Activated CD4-positive, alpha-beta T cell treated with anti-CD3 and anti-CD28 coated beads, Interleukin-2, amount 50 U/mL, for 48 hours (primary cell): ENCODE measurements at regions not wholly inside any gene's neighbourhood (a gene's known extent, or its start where the extent isn't known, plus 50 kb on each side); places are given as distances from the start of the nearest gene placed in this dataset.

Experiments used
- DNase-seq, 2 experiments: peaks; one replicate each; pipeline ENCODE4 v3.0.0-alpha.2; 2020

DNA sequence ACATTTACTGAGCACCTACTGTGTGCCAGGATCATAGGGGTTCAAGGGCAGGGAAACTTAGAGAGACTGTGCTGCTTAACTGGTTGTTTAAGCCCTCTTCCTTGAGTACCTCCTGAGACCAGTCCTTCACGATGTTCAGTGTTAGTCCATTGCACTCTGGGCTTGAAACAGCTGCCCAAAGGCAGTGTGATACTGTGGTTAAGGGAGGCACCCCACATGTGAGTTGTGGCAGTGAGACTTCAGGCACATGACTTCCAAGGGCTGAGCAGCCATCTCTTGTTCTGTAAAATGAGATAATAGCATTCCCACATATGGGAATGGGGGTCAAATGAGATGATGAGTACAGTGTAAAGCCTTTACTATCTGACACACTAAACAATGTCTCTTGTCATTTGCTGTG is 75.1 kb downstream of the LINGO1 start:
- no peak for DNase-seq

DNA sequence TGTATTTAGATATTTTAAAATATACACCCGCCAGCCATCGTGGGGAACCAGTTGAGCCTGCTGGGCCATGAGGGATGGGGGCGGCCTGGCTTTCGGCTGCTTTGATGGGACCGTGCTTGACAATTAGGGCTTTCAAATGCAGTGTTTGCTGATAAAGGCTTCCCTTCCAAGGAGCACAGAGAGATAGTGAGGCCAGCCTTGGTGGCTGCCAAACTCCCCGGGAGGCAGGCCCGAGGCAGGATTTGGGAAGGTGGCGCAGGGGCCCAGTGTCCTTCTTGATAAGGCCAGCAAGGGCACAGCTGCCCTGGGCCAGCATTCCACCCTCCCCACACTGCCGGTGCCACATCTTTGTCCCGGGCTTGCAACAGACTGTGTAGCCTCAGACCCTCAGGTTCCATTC is 75.6 kb downstream of the LINGO1 start:
- no peak for DNase-seq

DNA sequence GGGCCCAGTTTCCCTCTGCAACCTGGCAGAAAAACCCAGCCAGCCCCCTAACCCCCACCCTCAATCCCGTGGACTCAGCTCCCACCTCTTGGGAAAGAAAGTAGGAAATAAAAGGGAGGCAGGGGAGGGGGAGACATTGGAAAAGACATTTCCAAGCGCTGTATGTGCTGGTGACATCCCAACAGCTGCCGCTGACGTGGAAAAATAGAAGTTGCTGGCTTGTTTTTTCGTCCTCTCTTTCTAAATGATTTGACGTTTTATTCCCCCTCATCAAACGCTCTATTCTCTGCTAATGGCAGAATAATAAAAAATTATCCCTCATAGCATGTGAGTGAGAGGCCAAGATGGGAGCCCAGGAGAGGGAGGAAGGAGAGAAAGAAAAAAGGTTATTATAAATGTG is 76.1 kb downstream of the LINGO1 start:
- no peak for DNase-seq

DNA sequence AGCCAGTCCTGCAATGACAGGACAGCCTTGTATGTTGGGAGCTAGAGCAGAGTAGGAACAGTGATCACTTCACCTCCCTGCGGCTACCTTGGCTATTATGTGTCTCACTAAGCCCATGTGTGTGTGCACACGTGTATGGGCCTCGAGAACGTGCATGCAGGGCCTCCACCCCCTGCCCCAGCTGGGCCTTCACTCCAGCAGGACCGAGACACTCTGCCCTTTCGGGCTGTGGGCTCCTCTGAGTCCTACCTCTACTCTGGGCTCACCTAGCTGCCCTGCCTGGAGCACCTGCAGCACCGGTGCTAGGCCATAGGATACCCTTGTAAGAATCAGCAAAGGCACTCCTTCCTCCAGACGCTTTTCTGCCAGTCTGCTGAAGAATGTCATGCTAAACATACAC is 77.5 kb downstream of the LINGO1 start:
- DNase-seq, result no peak

DNA sequence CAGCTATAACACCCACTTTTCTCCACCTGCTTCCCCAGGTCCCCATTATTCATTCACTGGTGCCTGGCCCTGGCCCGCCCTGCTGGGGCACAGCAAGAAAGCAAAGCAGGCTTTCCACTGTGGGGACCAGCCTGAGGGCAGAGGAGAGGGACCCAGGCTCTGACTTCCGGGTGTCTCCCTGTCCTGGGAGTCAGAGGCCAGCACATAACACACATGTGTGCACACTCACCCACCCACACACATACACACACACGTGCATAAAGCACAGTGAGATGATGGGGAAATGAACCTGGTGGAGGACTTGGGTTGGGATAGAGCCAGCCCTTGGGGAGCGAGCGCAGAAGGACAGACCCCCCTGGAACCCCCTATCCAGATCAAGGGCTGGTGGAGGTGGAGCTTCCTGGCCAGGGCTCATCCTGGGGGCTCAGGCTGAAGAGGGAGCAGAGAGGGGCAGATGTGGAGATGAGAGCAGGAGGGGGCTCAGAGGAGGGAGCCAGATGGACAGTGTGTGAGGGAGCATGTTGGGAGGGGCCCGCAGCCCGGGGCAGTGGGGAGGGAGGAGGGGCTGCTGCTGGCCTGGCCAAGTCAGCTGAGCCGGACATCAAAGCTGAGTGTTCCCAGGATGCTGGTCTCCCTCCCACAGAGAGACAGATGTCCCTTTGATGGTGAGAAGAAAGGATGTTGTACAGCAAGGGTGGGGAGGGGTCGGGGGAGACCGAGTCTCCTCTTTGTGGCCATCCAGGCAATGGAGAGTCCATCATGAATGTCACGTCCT is 78.2 kb downstream of the LINGO1 start:
- DNase-seq, result no peak

DNA sequence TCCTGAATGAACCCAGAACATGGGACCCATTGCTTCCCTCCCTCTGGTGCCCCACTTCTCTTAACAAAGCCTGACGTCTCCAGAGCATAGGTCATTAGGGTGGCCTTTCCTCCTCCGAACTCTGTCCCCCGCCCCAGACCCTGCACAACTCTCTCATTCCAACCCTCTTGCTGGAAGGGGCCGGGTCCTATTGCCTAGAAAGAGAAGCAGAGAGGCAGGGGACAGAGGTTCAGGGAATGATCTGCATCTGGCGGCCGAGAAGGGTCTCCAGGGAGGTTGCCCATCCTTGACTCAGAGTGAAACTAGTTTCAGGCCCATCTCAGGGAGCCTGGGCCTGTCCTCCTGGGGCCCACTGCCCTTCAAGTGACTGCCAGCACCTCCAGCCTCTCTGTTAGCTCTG is 79.0 kb downstream of the LINGO1 start:
- DNase-seq, result no peak

DNA sequence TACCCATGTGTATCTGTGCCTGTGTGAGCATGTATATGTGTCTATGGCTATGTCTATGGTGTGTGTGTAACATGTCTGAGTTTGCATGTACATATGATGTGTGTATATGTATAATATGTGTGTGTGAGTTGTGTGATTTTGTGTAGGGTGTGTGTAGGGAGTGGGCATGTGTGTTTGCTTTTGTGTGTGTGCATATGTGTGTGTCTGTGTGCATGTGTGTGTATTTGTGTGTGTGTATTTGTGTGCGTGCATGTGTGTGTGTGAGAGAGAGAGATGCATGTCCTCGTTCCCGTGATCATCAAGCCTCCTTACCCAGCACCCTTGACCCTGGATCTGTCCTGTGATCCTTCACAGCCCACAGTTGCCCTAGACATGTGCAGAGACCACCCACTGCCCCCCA is 79.5 kb downstream of the LINGO1 start:
- DNase-seq, result no peak

DNA sequence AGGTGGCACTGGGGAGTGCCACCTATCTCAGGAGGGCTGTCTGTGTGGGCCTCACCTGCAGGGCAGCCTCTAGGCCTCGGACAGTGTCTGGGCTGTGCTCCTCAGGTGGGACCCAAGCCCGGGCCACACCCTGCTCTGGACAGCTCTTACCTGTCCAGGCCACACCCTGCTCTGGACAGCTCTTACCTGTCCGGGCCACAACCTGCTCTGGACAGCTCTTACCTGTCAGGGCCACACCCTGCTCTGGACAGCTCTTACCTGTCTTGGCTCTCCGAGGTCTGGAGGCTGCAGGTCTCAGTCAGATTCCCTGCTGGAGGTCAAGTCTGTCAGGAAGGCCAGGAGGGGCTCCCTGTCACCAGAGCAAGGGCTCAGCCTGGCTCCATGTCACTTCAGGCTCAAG is 80.6 kb downstream of the LINGO1 start:
- no peak for DNase-seq

DNA sequence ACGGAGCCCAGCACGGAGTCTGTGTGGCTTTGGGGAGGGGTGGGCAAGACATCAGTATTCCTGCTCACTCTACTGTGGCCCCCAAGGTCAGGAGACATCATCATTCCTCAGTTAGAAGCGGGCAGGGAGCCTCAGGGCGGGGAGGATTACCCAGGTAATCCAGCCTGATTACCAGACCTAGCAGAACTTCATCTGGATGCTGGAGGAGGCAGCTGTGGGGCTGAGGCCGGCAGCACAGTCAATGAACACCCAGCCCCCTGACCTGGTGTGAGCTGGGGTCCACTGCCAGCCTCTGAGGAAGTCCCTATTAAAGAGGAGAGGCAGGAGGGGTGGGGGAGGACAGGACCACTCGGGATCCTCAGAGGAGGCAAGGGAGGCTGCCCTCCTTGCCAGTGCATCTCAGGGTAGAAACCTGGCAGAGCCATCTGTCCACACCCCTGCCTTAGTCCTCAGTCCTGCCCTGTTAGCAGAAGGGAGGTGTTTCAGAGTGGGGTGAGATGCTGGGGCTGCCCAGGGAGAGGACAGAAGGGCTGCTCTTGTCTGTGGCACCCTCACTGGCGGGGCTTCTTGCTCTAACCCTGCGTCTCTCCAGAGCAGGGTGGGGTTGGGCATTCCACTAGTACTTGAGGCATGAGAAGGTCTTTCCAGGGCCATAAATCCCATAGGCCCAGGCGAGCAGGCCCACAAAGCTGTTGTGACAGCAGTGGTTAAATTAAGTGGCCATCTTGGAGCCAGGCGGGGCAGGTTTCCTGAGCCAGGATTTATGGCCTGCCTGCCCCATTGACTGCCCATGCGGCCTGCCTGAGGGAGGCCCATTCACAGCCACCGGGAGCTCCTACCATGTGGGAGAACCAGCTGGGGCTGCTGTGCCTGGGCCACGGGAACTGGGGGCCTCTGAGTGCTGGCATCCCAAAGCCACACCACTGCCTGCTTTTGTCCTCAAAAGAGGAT is 82.1 kb downstream of the LINGO1 start:
- no peak for DNase-seq

DNA sequence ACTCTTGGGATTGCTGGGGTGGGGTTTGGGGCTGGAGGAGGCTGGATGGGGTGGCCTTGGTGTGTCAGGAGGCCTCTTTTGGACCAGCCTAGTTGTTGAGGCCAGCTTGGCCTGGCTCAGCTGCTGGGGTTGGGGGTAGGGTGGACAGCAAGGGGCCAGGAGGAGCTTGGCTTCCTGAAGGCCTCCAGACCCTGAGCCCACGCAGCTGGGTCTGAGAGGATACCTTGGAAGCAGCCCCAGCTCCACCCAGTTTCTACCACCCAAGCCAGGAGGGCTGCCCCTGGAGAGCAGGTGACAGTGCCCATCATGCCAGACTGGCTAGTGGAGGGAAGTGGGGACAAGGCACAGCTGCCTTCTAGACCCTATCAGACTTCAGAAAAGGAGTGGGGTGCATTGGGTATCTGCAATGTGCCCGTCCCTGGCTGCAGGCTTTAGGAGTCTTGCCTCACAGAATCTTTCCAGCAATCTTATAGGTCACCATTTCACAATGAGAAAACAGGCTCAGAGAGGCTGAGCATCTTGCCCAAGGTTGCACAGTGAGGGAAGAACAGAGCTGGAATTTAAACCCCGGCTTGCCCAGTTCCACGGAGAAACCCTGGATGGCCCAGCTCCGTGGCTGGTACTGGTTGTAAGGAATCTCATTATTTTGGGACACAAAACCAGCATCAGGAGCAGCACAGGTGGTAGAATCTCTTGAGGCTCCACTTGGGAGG is 83.0 kb downstream of the LINGO1 start:
- no peak for DNase-seq

DNA sequence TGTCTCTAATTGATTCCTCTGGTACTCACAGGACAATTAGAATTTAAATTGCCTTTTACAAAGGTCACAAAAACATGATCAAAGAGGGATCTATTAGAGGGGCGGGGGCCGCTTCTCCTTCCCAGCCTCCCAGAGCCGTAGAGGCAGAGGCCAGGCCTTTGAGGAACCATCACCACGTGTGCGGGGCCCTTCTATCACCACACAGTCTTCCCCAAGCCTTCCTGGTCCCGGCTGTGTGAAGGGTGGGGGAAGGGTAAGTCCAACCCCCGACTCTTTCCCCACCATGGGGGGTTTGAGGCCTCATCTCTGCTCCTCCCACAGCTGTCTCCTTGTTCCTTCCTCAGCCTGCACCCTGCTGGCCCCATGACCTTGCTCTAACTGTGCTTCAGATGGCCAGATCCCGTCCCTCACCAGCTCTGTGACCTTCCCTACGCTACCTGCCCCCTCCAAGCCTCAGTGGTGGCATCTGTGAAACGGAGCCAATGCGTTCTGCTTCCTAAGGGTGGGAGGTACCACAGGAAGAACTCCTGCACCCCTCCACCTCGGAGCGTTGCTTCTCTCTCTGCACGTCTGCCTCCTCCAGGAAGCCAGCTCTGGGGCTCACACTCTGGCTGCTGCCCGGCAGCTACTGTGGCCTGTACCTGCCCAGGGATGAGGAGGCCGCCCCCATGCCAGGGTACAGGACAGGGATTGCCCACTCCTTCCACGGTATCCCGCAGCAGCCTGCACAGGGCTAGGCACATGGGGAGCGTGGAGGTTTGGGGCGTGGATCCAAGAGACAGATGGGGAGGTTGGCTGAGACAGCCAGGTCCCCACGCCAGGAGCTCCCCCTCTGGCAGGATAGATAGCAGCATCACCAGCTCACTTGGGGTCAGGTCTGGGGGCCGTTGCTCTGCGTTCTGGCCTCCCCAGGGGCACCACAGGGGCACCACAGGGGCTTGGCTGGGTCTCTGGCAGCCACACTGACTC is 83.8 kb downstream of the LINGO1 start:
- no peak for DNase-seq

DNA sequence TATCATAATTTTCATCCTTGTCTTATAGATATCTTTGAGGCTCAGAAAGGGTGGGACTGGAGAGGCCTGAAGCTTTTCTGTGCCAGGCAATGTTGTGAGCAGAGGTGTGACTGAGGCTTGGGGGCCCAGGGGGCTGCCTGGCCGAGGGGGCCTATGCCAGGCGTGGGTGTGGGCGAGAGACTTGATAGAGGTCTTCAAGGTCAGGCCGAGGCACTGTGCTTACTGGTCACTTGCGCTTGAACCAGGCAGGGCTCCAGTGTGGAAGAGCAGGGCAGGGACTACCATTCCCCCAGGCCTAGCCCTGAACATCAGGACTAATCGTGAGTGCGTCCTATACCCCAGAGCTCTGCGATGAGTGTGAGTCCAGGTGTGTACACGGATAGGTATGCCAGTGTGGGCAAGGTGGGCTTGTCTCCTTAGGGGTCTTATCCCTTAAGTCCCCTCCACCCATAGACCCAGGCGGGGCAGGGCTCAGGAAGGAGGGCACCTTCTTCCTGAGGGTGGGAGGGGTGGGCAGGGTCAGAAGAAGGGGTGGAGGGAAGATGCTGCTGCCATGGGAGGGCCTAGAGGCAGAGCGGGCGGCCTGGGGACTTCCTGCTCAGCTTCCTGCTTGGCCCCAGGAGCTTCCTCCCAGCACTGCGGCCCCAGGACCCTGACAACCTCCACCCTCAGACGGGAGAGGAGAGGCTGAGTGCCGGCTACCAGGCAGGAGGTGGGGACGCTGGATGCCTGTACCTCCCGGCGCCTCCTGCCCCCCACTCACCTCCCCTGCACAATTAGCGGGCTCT is 84.7 kb downstream of the LINGO1 start:
- DNase-seq, result no peak

DNA sequence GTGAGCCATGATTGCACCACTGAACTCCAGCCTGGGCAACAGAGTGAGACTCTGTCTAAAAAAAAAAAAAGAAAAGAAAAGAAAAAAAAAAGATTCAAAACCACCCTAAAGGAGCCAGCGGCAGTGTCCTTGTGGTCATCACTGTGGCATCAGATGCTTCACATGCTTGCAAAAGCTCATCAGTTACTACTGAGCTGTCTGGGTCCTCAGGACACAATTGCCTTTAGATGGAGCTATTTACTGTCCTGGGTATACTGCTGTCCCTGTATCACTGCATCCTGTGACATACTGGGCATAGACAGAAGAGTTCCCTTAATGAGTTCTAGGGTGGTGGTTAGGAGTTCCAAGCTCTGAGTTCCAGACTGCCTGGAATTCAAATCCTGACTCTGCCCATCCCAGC is 85.8 kb downstream of the LINGO1 start:
- no peak for DNase-seq

DNA sequence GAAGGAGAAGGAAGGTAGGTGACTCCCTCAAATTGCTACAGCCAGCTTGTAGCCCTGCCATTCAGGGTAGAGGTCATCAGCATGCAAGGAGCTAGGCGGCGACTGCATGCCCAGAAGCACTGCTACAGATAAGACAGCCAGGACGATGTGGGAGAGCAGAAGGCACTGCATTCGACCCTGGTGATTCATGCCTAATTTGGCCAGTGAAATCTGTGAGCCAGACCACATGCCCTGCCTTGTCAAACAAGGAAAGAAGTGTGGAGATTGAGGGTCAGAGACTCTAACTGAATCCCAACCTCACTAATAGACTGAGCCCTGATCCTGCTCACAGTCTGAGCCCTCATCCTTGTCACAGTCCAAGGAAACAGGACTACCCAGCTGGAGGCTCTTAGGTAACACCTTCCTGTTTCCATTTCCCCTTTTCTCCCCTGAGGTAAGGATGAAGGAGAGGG is 86.6 kb downstream of the LINGO1 start:
- DNase-seq, result no peak

DNA sequence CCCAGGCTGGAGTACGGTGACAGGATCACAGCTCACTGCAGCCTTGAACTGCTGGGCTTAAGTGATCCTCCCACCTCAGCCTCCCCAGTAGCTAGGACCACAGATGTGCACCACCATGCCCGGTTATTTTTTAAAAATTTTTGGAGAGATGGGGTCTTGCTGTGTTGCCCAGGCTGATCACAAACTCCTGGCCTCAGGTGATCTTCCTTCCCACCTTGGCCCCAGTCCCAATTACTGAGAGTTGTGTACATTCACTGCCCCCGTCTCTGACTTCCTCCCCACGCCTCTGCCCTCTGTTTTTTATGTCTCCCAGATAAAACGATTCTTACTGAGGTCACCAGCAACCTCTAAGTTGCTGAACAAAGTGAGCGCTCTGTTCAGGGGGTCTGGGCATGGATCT is 87.7 kb downstream of the LINGO1 start:
- DNase-seq, result no peak

DNA sequence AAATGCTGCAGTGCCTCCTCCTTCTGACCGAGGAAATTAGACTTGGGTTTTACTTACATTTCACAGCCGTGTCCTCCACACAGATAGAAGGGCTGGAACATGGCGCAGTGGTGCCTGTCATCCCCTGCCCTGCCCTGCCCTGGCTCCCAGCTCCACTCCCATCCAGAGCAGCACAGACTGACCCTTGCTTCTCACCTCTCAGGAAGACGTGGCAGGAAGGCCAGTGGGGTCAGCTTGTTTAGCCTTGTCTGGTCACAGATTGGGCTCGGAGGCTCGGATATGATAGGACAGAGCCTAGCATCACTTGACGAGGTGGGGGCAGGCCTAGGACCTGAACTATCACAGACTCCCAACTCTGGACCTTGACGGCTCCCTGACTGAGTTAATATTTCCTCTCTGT is 88.5 kb downstream of the LINGO1 start:
- DNase-seq, result no peak

DNA sequence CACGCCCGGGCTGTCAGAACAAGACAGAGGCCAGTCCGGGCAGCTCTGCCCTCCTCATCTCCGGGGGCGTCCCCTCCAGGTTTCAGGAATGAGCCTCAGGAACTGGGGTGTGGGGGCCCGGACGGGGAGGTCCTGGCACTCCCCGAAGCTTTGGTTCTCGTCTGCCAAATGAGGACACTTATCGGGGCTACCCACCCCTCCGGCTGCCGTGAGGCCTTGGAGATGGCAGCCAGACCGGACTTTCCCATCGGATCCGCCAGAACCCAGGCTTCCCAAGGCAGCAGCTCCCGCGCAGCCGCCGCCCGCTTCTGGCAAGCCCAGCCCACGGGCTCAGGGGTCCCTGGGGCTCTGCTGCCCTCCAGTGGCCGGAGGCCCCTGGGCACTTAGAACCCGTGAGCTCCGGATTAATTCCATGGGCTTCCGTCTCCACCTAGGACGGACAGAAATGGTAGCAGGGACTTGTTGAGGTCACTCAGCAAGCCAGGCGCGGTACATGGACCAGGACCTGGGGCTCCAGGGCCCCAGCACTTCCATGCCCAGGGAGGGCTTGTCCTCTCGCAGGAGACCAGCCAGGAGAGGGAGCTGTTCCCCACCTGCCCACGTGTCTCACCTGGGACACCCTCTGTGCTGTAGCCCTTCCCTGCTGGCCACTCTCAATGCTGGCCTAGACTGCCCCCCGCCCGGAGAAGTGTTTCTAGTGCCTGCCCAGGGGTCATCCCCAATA is 89.4 kb downstream of the LINGO1 start:
- peak; percentile 79 to 83 for DNase-seq

DNA sequence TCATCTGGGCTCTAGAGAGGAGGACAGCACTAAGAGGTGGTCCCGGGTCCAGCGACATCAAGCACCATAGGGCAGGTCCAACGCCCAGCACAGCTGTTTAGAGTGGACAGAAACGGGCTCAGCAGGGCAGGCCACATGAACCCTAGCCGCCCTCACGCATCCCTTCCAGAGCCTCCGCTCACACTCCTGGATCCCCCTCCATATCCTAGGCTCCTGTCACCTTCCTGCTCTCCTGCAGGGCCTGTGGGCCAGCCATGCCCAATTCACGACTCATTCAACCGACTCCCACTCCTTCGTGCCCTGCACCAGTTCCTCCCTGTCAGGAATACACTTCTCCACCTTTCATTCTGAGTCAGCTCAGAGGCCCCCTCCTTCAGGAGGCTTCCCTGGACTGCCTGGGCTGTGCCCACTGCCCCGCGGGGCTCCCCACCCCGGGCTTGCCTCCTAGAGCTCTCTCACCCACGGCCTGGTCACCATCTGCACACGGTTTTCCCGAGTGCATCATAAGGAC is 90.2 kb downstream of the LINGO1 start:
- DNase-seq, result no peak

DNA sequence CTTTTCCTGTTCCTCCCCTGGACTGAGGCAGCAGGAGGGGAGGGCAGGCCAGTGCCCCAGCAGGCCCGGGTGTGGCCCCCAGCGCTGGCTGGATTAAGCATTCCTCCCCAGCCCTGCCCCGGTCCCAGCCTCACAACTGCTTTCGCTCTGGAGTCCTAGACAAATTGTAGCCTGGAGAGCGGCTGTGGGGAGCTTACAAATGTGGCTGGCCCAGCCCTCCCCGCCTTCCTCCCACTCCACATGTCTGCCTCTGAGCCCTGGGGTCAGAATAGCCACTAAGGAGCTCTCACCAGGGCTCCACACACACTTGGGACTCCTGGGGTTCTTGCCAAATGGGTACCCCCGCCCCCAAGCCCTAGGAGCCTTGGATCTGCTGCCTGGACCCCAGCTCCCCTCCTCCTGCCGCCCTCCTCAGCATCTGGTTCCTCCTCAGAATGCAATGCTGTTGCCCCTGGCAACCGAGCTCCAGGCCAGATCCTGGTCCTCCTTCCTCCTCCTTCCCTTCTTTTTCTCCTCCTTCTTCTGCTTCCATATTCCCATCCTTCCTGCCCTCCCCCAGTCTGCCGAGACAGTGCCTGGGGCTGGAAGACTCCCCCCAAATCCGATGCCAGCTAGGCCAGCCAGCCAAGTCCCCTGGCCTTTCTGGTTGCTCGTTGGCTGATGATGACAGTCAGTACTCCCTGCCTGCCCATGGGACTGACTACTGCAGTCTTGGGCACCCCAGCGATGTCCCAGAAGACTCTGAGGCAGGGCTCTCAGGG is 91.1 kb downstream of the LINGO1 start:
- DNase-seq, result no peak
